SH-SY5Y (cell line): ENCODE measurements at regions not wholly inside any gene's neighbourhood (a gene's known extent, or its start where the extent isn't known, plus 50 kb on each side); places are given as distances from the start of the nearest gene placed in this dataset.

Experiments
- GATA2 ChIP-seq: IDR thresholded peaks from 2 replicates; pipeline ENCODE4 v1.6.1; 2011; ENCODE audit warnings: mild to moderate bottlenecking, low read depth, low read length
- GATA3 ChIP-seq: IDR thresholded peaks from 2 replicates; pipeline ENCODE4 v1.6.1; 2011; ENCODE audit warnings: low read depth, mild to moderate bottlenecking, low read length, moderate library complexity

GRCh38 chr7:39832519-39833085 lies 117.5 kb upstream of the CDK13 start:
- TF ChIP-seq GATA2 (no peak), GATA3 (no peak)

- TF ChIP-seq GATA3 (no peak), GATA2 (no peak)
These were observed 111.7 kb upstream of the CDK13 start for GRCh38 chr7:39838326-39838725.

DNA sequence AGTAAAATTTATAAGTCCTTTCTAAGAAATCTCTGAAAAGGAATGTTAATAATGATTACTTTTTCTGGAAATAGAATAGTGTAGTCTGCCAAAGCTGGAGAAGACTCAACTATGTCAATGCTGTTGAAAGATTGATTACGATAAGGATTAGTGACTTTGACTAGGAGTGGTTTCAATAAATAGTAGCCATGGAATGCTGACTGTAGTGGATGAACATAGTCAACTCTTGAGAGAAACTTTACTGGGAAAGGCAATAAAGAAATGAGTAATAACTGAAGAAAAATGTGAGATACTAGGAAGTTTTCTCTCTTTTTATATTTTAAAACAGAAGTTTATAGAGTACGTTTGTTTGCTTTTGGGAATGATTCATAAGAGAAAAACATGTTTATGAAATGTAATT lies 105.0 kb upstream of the CDK13 start:
- TF ChIP-seq GATA3, result no peak
- TF ChIP-seq GATA2, result no peak

GRCh38 chr7:39847227-39847626 lies 102.8 kb upstream of the CDK13 start:
- TF ChIP-seq GATA2 (no peak), GATA3 (no peak)

GRCh38 chr7:39851466-39852045 lies 98.5 kb upstream of the CDK13 start:
- no peak for TF ChIP-seq GATA3
- TF ChIP-seq GATA2, result no peak

DNA sequence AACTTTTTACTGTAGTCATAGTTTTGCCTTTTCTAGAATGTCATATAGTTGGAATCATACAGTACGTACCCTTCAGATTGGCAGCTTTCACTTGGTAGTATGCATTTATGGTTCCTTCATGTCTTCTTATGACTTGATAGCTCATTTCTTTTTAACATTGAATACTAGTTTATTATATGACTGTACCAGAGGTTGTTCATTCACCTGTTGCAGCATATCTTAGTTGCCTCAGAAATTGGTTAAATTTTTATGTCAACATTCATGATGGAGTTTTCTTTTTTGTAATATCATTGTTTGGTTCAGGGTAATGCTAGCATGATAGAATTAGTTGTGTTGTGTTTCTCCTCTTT lies 94.8 kb upstream of the CDK13 start:
- TF ChIP-seq GATA2, result no peak
- no peak for TF ChIP-seq GATA3

GRCh38 chr7:39880556-39880955 lies 69.5 kb upstream of the CDK13 start:
- no peak for TF ChIP-seq GATA2
- no peak for TF ChIP-seq GATA3

- TF ChIP-seq GATA2, result no peak
- TF ChIP-seq GATA3, result no peak
These were observed 67.8 kb upstream of the CDK13 start for GRCh38 chr7:39882148-39882784.

- TF ChIP-seq GATA3 (no peak), GATA2 (no peak)
These were observed 66.2 kb upstream of the CDK13 start for GRCh38 chr7:39883812-39884390.

DNA sequence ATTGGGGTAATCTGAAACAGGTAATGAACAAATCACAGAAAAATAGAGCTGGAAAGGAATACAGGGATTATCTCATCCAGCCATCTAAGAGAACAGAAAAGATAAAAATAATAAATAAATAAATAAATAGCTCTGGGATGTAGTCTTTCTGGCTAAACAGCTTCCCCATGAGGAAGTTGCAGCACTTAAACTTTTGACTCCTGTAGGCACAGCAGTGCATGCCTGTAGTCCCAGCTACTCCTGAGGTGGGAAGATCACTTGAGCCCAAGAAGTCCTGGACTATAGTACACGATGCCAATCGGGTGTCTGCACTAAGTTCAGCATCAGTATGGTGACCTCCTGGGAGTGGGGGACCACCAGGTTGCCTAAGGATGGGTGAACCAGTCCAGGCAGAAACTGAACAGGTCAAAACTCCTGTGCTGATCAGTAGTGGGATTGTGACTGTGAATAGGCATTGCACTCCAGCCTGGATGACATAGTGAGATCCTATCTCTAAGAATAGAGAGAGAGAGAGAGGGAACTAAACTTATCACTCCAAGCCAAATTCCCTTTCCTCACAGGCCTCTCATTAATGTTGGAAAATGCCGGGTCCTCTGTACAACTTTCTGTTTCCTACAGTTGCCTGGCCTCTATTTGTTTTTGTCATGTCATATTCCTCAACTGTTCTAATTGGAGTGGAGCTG lies 61.7 kb upstream of the CDK13 start:
- TF ChIP-seq GATA3 (no peak), GATA2 (no peak)

GRCh38 chr7:39890411-39890810 lies 59.6 kb upstream of the CDK13 start:
- no peak for TF ChIP-seq GATA3

DNA sequence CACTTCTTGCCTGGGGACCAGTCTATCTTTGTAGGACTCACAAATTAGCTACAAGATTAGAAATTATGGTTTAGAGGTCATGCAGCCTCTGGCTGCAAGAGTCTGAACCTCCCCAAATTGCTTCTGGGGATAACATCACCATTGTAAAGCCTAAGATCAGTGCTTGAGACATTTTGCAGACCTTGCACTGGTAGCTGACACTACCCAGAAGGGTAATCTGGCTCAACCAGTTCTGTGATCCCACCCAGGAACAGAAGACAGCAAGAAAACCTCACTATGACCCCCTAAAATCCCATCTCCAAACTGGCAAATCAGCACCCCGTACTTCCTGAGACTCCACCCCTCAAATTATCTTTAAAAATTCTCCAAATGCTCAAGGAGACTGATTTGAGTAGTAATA lies 58.2 kb upstream of the CDK13 start:
- TF ChIP-seq GATA2 (no peak), GATA3 (no peak)

DNA sequence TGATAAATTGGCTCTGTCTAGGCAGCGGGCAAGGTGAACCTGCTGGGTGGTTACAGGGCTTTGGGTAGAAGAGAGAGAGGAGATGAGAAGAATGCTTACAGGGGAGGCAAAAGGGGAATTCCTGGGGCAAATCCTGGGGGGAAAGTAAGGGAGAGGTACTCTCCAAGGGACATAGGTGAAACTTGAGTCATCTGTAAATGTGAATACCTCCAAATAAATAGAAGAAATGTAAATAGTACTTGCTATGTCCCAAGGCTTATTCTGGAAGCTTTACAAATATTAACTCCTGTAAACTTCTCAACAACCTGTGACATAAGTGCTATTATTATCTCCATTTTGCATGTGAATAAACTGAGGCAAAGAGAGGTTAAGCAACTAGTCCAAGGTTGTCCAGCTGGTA lies 57.7 kb upstream of the CDK13 start:
- TF ChIP-seq GATA2 (no peak), GATA3 (no peak)

DNA sequence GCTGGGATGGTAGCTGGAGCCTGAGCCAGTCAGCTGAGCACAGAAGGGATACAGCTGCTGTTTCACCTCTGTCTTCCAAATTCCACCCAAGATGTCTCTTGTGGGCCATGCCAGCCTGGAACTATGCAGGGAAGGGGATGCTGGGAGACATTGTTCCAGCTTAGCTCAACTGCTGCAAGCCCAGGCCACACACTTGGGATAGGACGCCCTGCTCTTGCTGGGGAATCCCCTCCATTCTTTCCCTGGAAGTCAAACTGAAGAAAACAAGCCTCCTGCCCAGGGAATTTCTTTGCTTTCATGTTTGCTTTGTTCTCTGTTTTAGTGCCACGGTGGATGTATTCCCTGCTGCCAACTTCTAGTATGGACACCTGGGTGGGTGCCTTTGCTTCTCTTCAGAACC lies 55.2 kb upstream of the CDK13 start:
- TF ChIP-seq GATA2 (no peak), GATA3 (no peak)

DNA sequence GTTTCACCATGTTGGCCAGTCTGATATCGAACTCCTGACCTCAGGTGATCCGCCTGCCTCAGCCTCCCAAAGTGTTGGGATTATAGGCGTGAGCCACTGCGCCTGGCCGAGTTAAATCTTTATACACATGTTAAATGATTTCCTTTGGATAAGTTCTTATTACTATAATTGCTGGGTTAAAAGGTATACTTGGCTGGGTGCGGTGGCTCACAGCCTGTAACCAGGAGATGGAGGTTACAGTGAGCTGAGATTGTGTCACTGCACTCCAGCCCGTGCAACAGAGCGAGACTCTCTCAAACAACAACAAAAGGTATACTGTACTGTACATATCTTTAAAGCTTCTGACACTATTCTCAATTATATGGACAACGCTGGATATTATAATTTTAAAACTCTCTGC lies 53.2 kb upstream of the CDK13 start:
- no peak for TF ChIP-seq GATA2

GRCh38 chr7:39898867-39899266 lies 51.2 kb upstream of the CDK13 start:
- TF ChIP-seq GATA3, result no peak
- no peak for TF ChIP-seq GATA2
